DMS114 treated with DMSO at 0.1 percent for 48 hours (cell line): ENCODE measurements at regions not wholly inside any gene's neighbourhood (a gene's known extent, or its start where the extent isn't known, plus 50 kb on each side); places are given as distances from the start of the nearest gene placed in this dataset.

Experiments
- DNase-seq: peaks from one replicate; lab custom pipeline; 2025; ENCODE audit not compliant: unreplicated experiment; lab: John Stamatoyannopoulos, UW

DNA sequence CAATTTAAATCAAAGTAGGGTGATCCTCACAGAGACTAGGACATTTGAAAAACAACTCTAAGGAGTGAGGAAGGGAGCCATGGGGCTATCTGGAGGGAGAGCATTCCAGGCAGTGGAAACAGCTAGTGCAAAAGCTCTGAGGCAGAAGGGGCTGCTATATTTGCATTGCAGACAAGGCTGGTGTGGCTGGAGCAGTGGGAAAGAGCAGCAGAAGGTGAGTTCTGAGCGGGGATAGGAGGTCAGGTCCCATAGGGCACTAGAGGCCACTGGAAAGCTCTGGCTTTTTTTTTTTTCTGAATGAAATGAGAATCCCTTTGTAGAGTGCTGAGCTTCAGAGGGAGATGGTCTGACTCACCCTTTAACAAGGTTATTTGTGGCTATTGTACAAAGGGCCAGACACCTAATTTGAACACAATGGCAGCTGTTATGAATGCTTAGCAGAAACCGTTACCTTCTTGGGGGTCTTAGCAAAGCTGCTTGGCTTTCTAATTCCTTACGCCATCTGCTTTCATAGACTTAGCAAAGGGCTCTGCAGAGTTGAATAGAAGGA lies 291.6 kb downstream of the BUD13 start:
- DNase-seq = no peak

DNA sequence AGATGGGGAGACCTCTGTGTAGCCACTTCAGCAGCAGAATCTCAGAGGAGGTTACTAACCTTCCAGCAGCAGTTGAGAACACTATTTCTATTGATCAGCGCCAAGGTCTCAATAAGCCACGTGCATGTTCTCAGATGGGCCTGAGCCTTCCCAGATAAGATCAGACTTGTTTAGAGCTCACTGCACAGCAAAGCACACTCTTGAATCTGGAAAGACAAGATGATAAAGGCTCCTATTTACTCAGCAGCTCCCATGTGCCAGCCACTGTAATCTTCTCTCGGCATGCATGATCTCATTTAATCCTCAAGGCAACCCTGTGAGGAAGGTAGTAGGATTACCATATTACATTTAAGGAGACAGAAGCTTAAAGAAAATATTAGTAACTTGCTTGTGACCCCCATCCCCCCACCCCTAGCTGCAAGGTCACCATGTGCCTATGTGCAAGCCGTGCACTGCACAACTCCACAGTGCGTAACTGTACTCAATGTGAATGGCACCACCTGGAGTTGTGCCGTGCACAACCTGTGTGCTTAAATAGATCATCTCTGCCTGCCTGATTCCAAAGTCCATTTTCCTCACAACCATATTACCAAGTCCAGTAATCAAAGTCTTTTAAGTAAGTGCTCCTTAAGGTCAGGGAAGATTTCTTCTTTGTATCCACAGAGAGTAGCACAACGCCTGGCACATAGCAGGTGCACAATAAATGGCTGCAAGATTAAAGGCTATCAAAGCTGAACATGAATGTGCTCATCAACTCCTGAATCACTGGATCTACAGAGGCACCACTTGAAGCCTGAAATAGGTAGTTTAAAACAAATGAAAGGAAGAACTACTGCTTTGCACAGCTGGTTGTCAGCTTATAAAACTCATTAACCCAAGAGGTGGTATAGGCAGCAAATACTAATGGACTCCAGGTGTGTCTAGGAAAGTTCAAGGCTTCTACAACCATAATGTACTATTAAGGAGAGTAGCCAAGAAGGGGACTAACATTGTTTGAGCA lies 293.8 kb downstream of the BUD13 start:
- no peak for DNase-seq

DNA sequence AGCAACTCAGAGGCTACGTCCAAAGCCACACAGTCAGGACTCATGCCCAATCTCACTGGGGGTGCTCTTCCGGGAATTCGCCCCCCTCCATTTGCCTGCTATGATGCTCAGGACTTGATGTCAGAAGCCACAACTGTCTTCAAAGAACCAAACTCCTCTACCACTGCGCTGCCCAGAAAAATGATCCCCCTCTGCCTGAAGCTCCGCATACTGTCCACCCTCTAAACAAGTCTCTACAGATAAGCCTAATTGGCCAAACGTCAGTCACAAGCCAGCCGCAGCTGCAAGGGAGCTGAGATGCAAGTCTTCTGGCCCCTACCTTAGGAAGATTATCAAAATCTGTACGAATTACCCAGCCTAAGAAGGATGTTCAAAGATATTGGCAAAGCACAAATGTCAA lies 294.6 kb downstream of the BUD13 start:
- no peak for DNase-seq

DNA sequence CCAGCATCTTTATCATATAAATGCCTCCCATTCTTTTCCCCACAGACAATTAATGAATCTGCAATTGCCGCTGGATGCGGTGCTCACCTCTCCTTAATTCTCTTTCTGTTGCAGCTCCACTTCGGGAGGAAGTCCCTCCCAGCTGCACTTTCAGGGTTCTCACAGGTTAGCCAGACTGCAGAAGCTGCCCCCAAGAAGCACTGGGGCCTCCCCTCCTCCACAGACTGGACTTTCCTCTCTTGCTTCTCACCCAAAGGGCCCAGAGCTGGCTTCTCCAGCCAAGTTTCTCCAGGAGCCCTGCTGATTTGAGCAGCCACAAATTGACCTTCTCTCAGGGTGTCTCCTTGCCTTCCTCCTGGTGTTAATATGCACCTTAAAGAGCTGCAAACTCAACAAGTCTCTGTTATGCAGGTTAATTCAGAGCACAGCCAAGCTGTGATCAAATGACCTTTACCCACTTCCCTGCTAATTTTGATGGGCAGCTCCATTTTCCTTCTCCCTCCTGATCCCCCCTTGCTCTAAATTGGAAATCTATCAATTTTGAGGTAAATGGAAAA lies 298.9 kb downstream of the BUD13 start:
- DNase-seq = no peak

DNA sequence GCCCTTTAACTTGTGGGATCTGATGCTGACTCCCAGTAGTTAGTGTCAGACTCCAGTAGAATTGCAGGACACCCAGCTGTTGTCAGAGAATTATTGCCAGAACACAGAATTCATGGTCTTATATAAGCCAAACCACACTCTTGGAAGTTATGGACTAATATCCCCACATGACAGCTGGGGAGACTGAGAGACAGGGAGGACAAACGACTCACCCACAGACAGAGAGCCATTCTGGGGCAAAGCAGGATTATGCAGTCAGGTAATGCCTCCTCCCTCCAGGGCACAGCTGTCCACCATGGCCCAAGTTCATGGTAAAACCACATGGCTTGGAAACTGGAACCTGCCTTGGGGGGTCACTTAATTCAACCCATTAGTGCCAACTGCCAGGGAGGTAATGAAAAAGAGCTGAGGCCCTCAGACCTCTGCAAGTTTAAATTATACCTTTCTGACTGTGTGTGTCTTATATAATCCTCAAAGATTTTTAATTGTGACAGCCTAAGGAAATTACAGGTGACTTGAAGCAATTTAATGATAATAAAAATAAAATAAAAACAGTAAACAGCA lies 299.5 kb downstream of the BUD13 start:
- no peak for DNase-seq

DNA sequence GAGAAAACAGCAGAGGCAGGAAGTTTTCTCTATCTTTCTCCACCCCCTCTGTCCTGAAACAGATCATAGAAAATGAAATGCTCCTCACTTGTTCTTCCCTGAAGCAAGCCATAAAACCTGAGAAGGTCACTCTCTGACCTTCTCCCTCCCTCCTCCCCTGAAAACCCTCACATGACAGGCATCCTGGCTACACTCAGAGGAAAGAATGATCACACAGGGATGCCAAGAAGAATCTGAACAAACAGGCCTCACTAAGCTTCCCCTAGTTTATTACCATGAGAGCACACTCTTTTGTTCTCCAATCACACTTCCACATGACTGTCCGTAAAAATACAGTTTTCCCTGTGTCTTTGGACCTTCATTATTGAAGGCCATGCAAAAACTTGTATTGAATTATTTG lies 300.1 kb downstream of the BUD13 start:
- no peak for DNase-seq

DNA sequence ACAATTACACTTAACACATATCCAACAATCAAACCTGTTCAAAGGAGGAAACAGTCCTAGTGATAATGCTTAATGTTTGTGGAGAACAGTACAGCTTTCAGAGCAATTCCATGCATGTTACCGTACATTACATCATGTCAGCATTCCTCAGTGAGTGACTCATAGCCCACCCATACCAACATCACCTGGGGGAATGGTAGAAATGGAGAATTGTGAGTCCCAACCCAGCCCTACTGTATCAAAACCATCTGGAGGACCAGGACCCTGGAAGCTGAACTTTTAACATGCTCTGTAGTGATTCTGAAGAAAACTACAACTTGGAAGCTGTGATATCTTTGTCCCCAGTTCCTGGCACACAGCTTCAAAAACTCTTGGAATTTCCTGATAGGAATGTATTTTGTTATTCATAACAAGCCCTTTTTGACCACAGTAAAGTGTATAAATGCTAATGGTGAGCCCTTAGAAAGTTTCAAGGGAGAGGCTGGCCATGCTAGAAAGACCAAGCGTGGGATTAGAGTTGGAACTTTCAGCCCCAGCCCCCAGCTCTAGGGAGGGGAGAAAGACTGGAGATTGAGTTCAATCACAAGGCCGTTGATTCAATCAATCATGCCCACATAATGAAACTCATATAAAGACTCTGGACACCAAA lies 301.1 kb downstream of the BUD13 start:
- DNase-seq = no peak

DNA sequence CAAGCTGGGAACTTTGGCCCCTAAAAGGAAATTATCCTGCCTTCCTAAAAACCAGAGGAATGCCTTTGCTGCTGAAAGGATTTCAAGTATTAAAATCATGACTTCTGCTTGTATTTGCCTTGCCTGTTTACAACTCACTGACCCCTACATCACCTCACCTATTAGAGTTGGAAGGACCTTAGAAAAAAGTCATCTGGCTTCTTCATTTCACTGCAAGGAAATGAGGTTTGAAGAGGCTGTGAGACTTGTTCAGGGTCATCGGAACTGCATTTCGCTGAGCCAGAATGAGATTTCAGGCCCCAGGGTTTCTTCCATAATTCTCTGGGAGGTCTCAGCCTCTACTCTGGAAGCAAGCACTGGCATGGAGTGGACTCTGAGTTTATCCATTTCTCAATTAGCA lies 304.1 kb downstream of the BUD13 start:
- no peak for DNase-seq

DNA sequence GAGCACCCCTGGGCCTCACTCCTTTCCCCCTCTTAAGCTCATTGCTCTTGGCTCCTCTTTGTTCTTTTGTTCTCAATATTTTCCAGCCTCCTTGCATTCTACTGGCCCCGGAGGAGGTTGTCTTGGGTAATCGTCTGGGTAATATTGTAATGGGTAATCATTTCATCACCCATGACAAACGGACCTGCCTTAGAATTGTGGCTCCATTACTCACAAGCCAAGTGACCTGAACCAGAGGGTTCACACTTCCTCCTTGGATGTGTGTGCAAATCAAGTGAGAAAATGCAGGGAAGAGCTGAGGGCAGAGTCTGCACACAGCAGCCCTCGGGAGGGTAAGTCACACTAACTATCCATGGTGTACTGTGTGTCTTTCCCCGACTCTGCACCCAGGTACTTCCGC lies 305.0 kb downstream of the BUD13 start:
- no peak for DNase-seq

DNA sequence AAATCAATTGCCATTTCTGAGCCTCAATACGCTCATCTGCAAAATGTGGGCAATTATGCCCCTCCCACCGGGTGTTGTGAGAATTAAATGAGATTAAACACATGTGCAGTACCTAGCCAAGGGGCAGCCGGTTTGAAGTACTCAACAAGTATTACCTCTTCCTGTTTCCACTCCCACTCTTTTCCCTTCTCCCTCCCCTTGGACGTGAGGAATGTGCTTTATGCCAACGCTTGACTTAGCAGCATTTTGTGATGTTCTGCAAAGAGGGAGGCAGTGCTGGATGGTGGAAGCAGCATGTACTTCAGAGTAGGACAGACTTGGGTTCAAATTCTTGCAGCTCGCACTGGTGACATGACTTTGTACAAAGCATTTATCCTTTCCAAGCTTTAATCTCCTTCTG lies 306.0 kb downstream of the BUD13 start:
- DNase-seq = no peak

DNA sequence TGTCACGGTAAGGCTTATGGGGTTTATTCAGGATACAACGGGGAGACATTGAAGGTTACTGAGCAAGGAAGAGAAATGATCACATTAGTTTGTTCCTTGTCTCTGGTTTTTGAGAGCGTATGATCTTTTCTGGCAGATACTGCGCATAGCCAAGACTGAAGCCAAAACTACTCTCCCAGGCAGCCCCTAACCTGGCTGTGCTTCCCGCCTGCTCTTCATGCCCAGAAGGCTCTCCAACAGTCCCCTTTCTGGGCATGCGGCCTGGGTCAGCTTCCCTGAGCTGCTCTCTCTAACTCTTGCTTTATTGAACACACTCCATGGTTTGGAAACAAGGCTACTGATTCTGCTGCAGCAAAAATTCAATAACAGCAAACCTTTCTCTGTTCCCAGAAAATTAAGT lies 306.6 kb downstream of the BUD13 start:
- no peak for DNase-seq

DNA sequence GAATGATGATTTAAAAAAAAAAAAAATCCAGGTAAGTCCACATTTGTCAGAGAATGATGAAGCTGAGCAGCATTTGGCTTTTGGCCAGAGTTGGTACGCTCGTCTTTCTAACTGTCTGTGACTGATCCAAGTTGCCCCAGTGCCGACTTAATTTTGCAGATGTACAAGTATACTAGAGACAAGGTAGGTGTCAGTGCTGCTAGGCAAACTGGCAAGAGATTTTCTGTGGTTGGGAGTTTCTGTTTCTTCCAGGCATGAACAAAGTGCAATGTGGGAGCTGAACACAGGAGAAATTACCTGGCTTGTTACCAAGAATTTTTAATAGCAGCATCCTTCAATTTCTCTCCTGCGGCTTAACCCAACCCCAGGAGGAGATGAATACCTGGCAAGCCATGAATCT lies 307.7 kb downstream of the BUD13 start:
- no peak for DNase-seq

DNA sequence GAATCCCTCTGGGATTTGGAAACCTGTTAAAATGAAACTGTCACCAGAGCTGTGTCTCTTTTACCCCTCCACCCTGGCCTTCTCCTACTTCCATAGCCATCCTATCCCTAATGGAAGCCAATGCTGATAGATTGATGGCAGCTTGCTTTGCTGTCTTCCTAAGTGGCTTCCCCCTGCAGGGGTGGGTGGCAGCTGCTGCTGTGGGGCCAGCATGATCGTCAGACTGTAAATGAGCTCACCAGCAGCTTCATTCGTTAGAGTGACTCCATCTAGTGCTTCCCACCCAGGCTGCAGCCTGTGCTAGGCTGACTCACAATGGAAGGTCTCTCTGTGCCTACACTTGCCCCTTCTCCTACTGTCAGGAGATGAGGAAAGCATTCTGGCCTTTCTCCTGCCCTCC lies 311.0 kb downstream of the BUD13 start:
- no peak for DNase-seq

DNA sequence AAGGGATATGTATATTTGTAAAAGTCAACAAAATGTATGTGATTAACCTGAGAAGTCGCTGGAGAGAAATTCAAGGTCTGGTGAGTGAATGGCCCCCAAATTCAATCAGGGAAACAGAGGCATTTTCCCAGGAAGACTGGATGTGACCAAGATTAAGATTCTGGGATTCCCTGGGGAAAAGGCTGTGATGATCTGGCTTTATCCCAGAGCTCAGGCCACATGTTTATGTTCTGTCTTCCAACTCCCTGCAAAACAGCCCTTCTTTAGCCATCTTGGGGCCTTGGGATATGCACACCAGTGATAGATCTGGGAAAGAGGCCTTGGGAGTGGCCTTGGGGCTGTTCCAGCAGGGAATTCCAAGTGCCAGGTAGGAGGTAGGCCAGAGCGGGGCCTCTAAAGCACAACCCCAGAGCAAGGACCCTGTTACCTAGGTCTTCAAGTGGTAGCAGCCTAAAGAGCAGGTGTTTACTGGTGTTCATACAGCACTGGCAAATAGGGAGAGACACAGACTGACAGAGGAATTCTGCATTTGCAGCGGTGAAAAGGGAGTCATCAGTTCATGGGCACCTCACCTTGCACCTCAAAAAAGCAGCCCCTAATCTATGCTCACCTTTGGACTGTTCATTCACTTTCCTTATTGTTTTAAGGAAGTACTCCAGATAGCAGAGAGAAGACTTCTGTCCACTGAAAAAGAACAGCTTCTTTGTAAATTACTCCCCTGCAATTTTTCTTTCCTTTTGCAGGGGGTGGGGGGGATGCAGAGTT lies 312.4 kb downstream of the BUD13 start:
- DNase-seq = no peak

DNA sequence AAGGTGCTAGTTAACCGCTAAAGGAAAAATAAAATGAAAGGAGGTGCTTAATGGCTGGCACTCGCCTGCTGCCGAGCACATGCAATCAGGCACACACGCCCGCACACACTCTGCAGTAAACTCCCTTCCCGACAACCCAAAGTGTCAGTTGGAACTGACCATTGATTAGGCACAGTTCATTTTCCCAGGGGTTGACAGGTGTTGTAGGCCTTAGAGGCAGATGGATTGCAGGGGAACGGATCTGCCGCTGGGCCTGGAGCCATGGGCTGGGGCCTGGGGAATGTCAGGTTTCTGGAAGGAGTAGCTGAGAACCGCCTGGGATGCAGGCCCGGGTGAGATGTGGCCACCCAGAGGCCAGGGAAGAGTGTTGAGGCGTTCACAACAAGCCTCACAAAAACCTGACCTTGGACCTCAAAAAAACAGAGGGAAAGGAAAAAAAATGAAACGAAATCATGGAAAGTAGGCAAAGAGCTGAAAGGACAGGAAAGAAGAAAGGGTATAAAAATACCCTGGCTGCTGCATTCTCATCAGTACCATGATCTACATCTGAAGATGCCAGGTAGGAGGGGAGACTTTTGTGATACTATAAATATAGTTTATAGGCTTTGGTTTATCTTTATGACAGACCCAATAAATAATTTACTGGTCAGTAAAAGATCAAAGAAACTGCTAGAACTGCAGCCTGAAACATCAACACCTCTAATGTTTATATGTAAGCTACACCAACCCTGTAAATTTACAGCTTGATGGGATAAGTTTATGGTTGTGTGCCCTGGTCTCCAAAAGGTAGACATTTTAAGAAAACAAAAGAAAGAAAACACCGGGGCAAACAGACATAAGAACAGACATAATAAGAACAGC lies 313.4 kb downstream of the BUD13 start:
- no peak for DNase-seq

DNA sequence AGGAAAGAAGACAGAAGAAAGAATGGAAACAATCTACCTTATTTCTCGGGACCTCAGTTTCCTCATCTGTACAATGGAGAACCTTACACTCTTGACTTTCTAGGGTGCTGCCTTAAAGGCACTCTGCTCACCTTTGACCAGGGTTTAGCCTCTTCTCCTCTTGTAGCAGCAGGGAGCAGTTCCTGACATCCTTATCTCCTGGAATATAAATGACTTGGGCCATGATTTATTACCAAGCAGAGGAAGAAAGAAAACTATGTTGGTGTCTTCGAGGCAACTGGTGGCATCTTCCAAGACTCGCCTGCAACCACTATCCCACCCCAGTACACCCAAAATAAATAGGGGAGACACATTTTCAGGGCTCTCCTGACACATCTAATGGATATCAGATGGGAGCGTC lies 314.2 kb downstream of the BUD13 start:
- DNase-seq = no peak

DNA sequence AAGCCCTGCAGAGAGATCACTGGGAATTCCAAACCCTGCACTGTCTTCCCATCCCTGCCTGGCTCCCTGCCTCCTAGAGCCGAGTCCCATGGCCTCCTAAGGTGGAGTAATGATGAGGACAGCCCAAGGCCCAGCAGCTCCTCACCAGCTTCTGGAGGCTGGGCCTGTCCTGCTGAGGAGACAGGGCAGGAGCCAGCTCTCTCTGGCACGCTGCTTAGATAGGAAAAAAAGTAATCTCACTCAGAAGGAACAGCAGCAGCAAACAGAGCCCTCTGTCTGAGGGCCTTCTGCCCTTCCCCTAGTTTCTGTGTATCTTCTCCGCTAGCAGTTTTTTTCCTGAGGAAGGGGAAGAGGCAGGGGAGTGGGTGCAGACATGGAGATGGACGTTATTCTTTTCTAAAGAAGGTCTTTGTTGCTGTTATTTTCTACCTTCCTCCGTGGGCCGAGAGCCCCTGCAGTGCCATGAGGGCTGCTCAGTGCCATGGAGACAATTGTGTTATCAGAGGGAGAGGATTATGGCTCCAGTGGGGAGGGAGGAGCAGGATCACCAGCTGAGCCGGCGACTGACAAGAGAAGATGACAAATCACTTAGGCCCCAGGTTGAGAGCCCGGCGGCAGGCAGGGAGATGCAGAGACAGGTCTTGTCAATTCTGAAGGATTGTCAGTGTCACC lies 315.3 kb downstream of the BUD13 start:
- no peak for DNase-seq

DNA sequence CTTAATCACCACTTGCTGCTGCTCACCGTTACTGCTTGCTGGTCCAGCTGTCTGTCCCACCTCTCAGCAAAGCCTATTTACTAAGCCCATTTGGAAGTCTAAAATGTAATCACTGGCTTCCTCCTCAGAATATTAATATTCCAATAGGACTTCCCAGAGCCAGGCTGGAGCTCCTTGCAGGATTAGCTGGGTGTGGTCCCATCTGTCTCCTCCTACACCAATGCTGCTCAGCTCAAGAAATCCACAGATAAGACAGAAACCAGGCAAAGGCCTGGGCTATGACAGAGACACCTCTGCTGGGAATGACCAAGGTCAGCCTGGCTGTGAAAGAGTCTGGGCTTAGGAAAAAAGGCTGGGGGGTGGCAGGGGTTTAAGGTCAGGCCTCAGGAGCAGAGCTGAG lies 317.8 kb downstream of the BUD13 start:
- DNase-seq = no peak

DNA sequence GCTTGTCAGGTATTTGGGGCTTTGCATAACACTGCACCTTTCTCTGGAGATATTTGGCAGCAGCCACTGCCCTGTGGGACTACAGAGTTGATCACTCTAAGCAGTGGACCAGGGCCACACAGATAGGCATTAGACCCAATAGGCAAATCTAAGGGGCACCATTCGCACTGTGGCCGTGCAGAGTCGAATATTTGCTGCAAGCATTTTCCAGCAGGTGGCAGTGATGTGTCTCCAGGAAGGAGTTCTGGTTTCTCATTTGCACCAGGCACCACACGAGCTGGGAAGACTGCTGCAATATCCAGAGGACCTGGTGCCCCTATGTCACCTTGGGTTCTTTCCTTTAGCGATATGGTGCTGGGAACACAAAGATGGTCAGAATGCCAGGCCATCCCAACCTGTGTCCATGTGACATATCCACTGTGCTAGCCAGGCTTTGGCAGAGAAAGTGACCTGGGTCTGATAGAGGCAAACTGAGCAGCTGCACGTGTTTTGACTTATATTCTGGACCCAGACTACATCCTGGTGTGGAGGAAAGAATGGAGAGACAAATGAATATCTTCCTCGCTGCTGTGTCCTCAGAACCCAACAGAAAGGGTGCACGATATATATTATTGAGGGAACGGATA lies 318.7 kb downstream of the BUD13 start:
- no peak for DNase-seq
